Mesothelial cell of epicardium (in vitro differentiated cells): ENCODE measurements at regions not wholly inside any gene's neighbourhood (a gene's known extent, or its start where the extent isn't known, plus 50 kb on each side); places are given as distances from the start of the nearest gene placed in this dataset.

ENCODE experiments used
- DNase-seq, 2 experiments: peaks; one replicate each; pipeline ENCODE4 v3.0.0; 2021; ENCODE audit warnings: low spot score in 2 of 2; ENCODE audit not compliant: unreplicated experiment in 2 of 2
- H3K27ac Mint-ChIP-seq: 2 replicates; pipeline ENCODE4 v1.8.0; 2021; ENCODE audit warnings: mixed read lengths
- H3K27me3 Mint-ChIP-seq: 2 replicates; pipeline ENCODE4 v1.8.0; 2021; ENCODE audit warnings: low read depth, mixed read lengths
- H3K36me3 Mint-ChIP-seq: 2 replicates; pipeline ENCODE4 v1.8.0; 2021; ENCODE audit warnings: mixed read lengths
- H3K4me1 Mint-ChIP-seq: 2 replicates; pipeline ENCODE4 v1.8.0; 2021; ENCODE audit warnings: mixed read lengths
- H3K4me3 Mint-ChIP-seq: 2 replicates; pipeline ENCODE4 v1.8.0; 2021; ENCODE audit warnings: mild to moderate bottlenecking, moderate library complexity, mixed read lengths
- H3K9me3 Mint-ChIP-seq: 2 replicates; pipeline ENCODE4 v1.8.0; 2021; ENCODE audit warnings: mixed read lengths
- TF ChIP-seq, protein P1 (sequence below): fragments of 200-600 bp; sonication (generic); IDR thresholded peaks from one replicate; pipeline ENCODE4 v1.5.0; 2021; ENCODE audit warnings: antibody characterized with exemption; ENCODE audit not compliant: unreplicated experiment

DNA sequence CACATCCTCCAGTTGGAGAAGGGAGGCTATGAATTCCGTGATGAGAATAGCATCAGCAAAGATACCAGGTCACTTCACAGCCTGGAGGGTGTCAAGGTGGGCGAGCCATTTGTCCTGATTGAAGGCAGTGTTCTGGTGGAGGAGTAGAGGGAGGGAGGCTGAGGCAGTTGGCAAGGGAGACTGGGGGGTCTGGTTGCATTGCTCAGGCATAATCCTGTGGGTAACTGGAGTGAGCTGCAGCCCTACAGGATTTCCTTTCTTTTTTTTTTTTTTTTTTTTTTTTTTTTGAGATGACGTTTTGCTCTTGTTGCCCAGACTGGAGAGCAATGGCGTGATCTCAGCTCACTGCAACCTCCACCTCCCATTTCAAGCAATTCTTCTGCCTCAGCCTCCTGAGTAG lies 223.9 kb upstream of the KLF4 start:
- TF ChIP-seq, protein P1, sequence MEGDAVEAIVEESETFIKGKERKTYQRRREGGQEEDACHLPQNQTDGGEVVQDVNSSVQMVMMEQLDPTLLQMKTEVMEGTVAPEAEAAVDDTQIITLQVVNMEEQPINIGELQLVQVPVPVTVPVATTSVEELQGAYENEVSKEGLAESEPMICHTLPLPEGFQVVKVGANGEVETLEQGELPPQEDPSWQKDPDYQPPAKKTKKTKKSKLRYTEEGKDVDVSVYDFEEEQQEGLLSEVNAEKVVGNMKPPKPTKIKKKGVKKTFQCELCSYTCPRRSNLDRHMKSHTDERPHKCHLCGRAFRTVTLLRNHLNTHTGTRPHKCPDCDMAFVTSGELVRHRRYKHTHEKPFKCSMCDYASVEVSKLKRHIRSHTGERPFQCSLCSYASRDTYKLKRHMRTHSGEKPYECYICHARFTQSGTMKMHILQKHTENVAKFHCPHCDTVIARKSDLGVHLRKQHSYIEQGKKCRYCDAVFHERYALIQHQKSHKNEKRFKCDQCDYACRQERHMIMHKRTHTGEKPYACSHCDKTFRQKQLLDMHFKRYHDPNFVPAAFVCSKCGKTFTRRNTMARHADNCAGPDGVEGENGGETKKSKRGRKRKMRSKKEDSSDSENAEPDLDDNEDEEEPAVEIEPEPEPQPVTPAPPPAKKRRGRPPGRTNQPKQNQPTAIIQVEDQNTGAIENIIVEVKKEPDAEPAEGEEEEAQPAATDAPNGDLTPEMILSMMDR = no peak
- H3K36me3 Mint-ChIP-seq = no peaks in the 10 kb centered on the region
- peaks cover 30% of the 10 kb centered on the region for H3K27me3 Mint-ChIP-seq
- no peak overlapping the region for H3K4me3 Mint-ChIP-seq
- no peaks in the 10 kb centered on the region for H3K9me3 Mint-ChIP-seq
- no peaks in the 10 kb centered on the region for H3K4me1 Mint-ChIP-seq
- no peak overlapping the region for H3K27ac Mint-ChIP-seq
- DNase-seq = no peak

DNA sequence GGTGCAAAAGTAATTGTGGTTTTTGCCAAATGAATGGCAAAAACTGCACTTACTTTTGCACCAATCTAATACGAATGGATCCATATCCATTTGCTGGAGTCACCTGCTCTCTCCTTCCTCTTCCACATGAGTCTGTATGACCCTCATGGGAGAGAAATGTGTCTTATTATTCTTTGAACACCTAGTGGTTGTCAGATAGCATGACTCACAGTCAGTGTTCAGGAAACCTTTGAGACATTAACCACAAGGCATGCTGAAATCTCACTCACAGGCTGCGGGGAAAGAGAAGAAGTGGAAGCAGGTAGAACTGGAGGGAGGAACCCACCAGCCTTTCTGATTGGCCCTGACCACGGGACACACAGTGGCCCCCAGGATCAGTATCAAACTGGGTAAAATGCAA lies 222.8 kb upstream of the KLF4 start:
- no peaks in the 10 kb centered on the region for H3K9me3 Mint-ChIP-seq
- no peak overlapping the region for H3K27ac Mint-ChIP-seq
- no peaks in the 10 kb centered on the region for H3K36me3 Mint-ChIP-seq
- H3K4me3 Mint-ChIP-seq = no peak overlapping the region
- DNase-seq = no peak
- TF ChIP-seq, protein P1 = no peak
- H3K4me1 Mint-ChIP-seq = no peaks in the 10 kb centered on the region
- H3K27me3 Mint-ChIP-seq = peaks cover 30% of the 10 kb centered on the region

DNA sequence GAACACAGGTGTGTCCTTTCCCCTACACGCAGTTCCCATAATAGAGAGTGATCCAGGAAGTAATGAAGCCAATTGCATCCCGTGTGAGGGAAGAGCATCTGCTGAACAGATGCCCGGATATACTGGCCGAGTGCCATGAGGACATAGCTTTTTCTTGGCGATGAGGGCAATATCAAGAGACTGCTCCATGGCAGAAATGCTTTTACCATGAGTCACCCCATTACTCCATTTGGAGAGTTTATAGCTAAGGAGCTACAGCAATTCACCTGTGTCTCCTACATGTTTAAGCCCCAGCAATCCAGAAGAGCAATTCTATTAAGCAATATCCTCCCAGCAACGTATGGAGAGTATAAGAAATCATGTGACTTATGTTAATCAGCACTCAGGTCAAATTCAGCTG lies 222.0 kb upstream of the KLF4 start:
- Mint-ChIP-seq H3K27me3 (peaks cover 30% of the 10 kb centered on the region), H3K4me1 (peaks cover 3% of the 10 kb centered on the region), H3K27ac (no peak overlapping the region), H3K36me3 (no peaks in the 10 kb centered on the region), H3K4me3 (no peak overlapping the region), H3K9me3 (no peaks in the 10 kb centered on the region)
- TF ChIP-seq, protein P1 = no peak
- no peak for DNase-seq

DNA sequence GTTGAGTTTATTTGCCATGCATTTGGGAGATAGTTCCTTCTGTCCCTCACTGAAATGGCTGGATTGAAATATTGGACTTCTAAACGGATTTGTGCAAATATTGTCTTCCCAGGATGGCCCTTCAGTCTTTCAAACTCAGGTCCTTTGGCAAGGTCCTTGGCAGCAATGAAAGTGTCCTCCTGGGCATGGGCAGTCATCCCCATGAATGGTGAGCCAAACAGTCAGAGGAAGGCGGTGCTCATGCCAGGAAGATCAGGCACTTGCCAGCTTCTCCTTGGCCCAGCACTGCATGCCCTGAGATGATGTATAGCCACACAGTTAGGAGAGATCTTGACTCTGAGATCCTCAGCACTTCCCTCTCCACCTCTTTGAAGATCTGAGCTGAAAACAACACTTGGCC lies 221.4 kb upstream of the KLF4 start:
- H3K27ac Mint-ChIP-seq = no peak overlapping the region
- no peak overlapping the region for H3K4me3 Mint-ChIP-seq
- TF ChIP-seq, protein P1 = no peak
- DNase-seq = no peak
- H3K27me3 Mint-ChIP-seq = peaks cover 30% of the 10 kb centered on the region
- no peaks in the 10 kb centered on the region for H3K9me3 Mint-ChIP-seq
- peaks cover 3% of the 10 kb centered on the region for H3K4me1 Mint-ChIP-seq
- H3K36me3 Mint-ChIP-seq = no peaks in the 10 kb centered on the region

DNA sequence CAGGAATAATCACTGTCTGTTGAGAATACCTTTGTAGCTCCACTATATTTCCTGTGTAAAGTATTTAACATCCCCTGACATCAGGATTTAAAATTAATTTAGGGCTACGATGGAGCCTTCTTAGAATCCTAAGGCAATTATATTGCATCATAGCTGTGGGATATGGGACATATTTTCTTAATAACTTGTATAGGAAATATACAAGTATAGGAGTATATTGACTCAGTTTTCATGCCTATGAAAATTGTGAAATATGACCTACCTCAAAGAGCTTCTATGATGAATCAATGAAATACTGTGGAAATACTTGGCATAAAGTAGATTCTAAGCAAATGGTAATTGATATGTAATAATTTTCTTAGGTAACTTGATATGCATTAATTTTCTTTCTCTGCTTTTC lies 221.0 kb upstream of the KLF4 start:
- Mint-ChIP-seq H3K9me3 (no peaks in the 10 kb centered on the region), H3K36me3 (no peaks in the 10 kb centered on the region), H3K27ac (no peak overlapping the region), H3K27me3 (peaks cover 30% of the 10 kb centered on the region), H3K4me1 (peaks cover 3% of the 10 kb centered on the region), H3K4me3 (no peak overlapping the region)
- no peak for DNase-seq
- TF ChIP-seq, protein P1 = no peak

DNA sequence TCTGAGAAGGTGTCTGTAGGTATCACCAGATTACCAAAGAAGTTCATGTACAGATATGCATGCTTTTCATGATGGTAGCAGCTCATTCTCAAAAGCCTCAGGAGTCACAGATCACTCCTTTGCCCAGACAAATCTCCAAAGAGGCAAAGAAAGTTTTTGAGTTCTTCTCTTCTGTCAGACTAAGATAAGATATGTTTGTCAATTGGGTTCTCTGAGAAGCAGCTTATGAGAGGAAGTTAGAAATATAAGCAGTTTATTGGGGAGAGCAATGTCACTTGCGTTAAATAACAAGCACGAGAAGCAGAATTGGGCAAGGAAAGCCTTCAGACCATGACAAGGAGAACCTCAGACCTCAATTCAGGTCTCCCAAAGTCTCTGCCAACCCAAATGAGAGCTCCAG lies 219.2 kb upstream of the KLF4 start:
- Mint-ChIP-seq H3K27ac (no peak overlapping the region), H3K9me3 (no peaks in the 10 kb centered on the region), H3K27me3 (peaks cover 27% of the 10 kb centered on the region), H3K4me3 (no peak overlapping the region), H3K36me3 (no peaks in the 10 kb centered on the region), H3K4me1 (peaks cover 3% of the 10 kb centered on the region)
- DNase-seq = no peak
- TF ChIP-seq, protein P1 = no peak
